Body of pancreas (tissue), 4 donors: ENCODE measurements at regions not wholly inside any gene's neighbourhood (a gene's known extent, or its start where the extent isn't known, plus 50 kb on each side); places are given as distances from the start of the nearest gene placed in this dataset.
A peak's percentile ranks its signal among the peaks of the same experiment; 100 is the strongest.

ENCODE experiments used
- ATAC-seq: fragments of 150-250 bp; one replicate; pipeline ENCODE4 v1.9.1; 2016
- DNase-seq, 4 donors: peaks; one replicate each; pipeline ENCODE4 v3.0.0-alpha.2; 2019
- H3K27ac ChIP-seq, 4 donors: fragments of 200-600 bp; sonication (generic); 1 replicate in 3 of 4; 2 replicates in 1 of 4; pipeline versions ENCODE4 v1.5.1 to v1.6.1; 2016 to 2019; ENCODE audit warnings: mild to moderate bottlenecking in 1 of 4, mixed read lengths in 1 of 4, moderate library complexity in 1 of 4
- H3K27me3 ChIP-seq, 2 donors: fragments of 200-600 bp; sonication (generic); one replicate each; pipeline ENCODE4 v1.6.0; 2016; ENCODE audit warnings: mild to moderate bottlenecking in 1 of 2
- H3K36me3 ChIP-seq, 2 donors: fragments of 200-600 bp; sonication (generic); replicated peaks in 1 of 2; 2 replicates each; pipeline ENCODE4 v1.5.1; 2016; ENCODE audit warnings: low read depth in 2 of 2; ENCODE audit not compliant: insufficient read depth in 1 of 2
- H3K4me1 ChIP-seq: fragments of 200-600 bp; sonication (generic); one replicate; pipeline ENCODE4 v1.6.0; 2016
- H3K4me3 ChIP-seq, 2 donors: fragments of 200-600 bp; sonication (generic); 1 replicate in 1 of 2; 2 replicates in 1 of 2; pipeline ENCODE4 v1.5.1; 2016 to 2019
- H3K9me3 ChIP-seq, 3 donors: fragments of 200-600 bp; sonication (generic); 1 replicate in 2 of 3; 2 replicates in 1 of 3; pipeline ENCODE4 v1.5.1; 2016
- POLR2A ChIP-seq, 3 donors: fragments of 450-650 bp; IDR thresholded peaks; one replicate each; pipeline ENCODE4 v1.6.1; 2016; ENCODE audit warnings: antibody characterized with exemption in 3 of 3, mild to moderate bottlenecking in 2 of 3
- WGBS, 2 donors: methylation state at CpG; one replicate each; pipeline ENCODE4 v1.1.5; 2017; 5-methylcytosine and 5-hydroxymethylcytosine counted together
- intact Hi-C: fragments of 100-400 bp; cut with DNase I; formaldehyde crosslinking; loops from one replicate; pipeline ENCODE4 v1.15.1; 2023
- TF ChIP-seq, protein P1 (sequence below), 7 experiments: fragments of 450-650 bp in 4 of 7; fragments of 200-600 bp in 3 of 7; sonication (generic) in 3 of 7; IDR thresholded peaks; one replicate each; pipeline ENCODE4 v1.5.1; 2016 to 2019; ENCODE audit warnings: antibody characterized with exemption in 7 of 7

DNA sequence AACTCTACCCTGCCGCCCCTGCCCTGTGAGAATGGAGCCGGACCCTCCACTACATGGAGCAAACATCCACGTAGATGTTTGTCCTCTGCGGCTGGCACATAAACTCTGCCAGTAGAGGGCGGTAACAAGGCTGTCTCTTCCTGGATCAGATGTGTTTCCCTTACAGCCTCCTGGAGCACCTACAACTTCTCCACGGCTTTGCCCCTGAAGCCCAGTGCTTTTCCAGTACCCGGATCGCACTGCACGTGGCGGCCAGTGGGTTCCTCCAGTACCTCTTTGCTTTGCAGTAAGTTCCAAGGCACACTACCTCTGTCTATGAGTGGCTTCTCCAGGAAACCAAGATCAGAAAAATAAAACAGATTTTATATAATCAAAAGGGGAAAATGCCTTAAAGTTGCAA, 651.3 kb downstream of the DCDC2C start:
- peak; percentile 24 to 58 (median 44) for DNase-seq

DNA sequence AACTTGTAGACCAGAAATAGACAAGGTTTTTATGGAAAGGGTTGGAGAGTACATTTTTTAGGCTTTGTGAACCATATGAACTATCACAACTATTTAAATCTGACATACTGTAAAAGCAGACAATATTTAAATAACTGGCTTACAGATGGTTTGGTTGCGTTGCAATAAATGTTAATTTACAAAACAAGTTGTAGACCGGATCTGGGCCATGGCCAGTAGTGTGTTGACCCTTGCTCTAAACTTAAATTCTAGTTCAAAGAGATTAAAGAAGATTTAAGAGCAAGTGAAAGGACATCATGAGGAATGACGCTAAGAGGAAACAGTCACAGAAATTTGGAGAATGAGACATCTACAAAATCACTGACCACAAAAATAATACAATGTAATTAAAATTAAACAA, 652.7 kb downstream of the DCDC2C start:
- H3K9me3 ChIP-seq = no peaks in the 10 kb centered on the region
- intact Hi-C loops = no loop called here
- no peak overlapping the region for H3K4me3 ChIP-seq
- H3K36me3 ChIP-seq = no peaks in the 10 kb centered on the region
- no peaks in the 10 kb centered on the region for H3K4me1 ChIP-seq
- TF ChIP-seq POLR2A (IDR thresholded peaks at IDR 0.05) = no peak
- TF ChIP-seq, protein P1, sequence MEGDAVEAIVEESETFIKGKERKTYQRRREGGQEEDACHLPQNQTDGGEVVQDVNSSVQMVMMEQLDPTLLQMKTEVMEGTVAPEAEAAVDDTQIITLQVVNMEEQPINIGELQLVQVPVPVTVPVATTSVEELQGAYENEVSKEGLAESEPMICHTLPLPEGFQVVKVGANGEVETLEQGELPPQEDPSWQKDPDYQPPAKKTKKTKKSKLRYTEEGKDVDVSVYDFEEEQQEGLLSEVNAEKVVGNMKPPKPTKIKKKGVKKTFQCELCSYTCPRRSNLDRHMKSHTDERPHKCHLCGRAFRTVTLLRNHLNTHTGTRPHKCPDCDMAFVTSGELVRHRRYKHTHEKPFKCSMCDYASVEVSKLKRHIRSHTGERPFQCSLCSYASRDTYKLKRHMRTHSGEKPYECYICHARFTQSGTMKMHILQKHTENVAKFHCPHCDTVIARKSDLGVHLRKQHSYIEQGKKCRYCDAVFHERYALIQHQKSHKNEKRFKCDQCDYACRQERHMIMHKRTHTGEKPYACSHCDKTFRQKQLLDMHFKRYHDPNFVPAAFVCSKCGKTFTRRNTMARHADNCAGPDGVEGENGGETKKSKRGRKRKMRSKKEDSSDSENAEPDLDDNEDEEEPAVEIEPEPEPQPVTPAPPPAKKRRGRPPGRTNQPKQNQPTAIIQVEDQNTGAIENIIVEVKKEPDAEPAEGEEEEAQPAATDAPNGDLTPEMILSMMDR (IDR thresholded peaks at IDR 0.05) = no peak
- no peak overlapping the region for H3K27ac ChIP-seq
- ATAC-seq (no peak), DNase-seq (no peak)
- WGBS, 2 donors = 56 to 64% methylated on average over 3 of the region's 3 CpGs
- no peaks in the 10 kb centered on the region for H3K27me3 ChIP-seq

More for the DNA sequence above, 651.3 kb downstream of the DCDC2C start:
- no peaks in the 10 kb centered on the region for H3K27me3 ChIP-seq
- TF ChIP-seq, protein P1 (IDR thresholded peaks at IDR 0.05) = peak; percentile 20 to 50 (median 43)
- TF ChIP-seq POLR2A (IDR thresholded peaks at IDR 0.05) = no peak
- no peaks in the 10 kb centered on the region for H3K9me3 ChIP-seq
- H3K4me3 ChIP-seq = no peak overlapping the region
- no peak overlapping the region for H3K27ac ChIP-seq
- no peaks in the 10 kb centered on the region for H3K36me3 ChIP-seq
- intact Hi-C loops = no loop called here
- no peaks in the 10 kb centered on the region for H3K4me1 ChIP-seq
- 35 to 41% methylated on average over 10 of the region's 10 CpGs for WGBS, 2 donors
- no peak for ATAC-seq

DNA sequence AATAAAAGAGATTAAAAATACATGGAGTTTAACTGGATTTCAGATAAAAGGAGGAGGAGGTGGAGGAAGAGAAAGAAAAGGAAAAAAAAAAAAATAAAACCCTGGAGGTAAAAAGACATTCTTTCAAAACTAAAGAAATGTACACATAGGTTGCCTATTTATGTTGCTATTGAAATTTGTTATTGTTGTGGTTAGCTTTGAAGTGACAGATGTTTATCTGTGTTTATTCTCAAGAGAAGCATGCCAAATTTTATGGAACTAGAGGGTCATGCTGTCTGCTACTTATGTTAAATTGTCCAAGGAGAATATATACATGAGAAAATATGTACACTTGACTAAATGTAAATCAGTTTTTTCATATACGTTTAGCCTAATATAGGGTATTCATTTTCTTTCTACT, 653.2 kb downstream of the DCDC2C start:
- no peaks in the 10 kb centered on the region for H3K9me3 ChIP-seq
- WGBS, 2 donors = 57 to 65% methylated on average over 1 of the region's 1 CpG
- ATAC-seq (no peak), DNase-seq (no peak)
- no peak overlapping the region for H3K4me3 ChIP-seq
- H3K4me1 ChIP-seq = no peaks in the 10 kb centered on the region
- TF ChIP-seq, protein P1 (IDR thresholded peaks at IDR 0.05) = no peak
- TF ChIP-seq POLR2A (IDR thresholded peaks at IDR 0.05) = no peak
- intact Hi-C loops = no loop called here
- no peaks in the 10 kb centered on the region for H3K36me3 ChIP-seq
- no peak overlapping the region for H3K27ac ChIP-seq
- no peaks in the 10 kb centered on the region for H3K27me3 ChIP-seq

- intact Hi-C loops = no loop called here
- Histone ChIP-seq H3K4me1 (no peaks in the 10 kb centered on the region), H3K36me3 (no peaks in the 10 kb centered on the region), H3K27ac (no peak overlapping the region), H3K9me3 (no peaks in the 10 kb centered on the region), H3K27me3 (no peaks in the 10 kb centered on the region), H3K4me3 (no peak overlapping the region)
- ATAC-seq (no peak), DNase-seq (no peak)
- 58 to 63% methylated on average over 8 of the region's 8 CpGs for WGBS, 2 donors
- TF ChIP-seq POLR2A (IDR thresholded peaks at IDR 0.05) = no peak
- TF ChIP-seq, protein P1 (IDR thresholded peaks at IDR 0.05) = no peak
These were observed 653.7 kb downstream of the DCDC2C start for GRCh38 chr2:4357121-4357520.

GRCh38 chr2:4358837-4359236, 655.5 kb downstream of the DCDC2C start:
- H3K36me3 ChIP-seq = no peaks in the 10 kb centered on the region
- no peaks in the 10 kb centered on the region for H3K4me1 ChIP-seq
- DNase-seq (no peak), ATAC-seq (no peak)
- H3K27me3 ChIP-seq = no peaks in the 10 kb centered on the region
- intact Hi-C loops = no loop called here
- WGBS, 2 donors = 28 to 32% methylated on average over 5 of the region's 5 CpGs
- TF ChIP-seq POLR2A (IDR thresholded peaks at IDR 0.05) = no peak
- no peak overlapping the region for H3K4me3 ChIP-seq
- no peak overlapping the region for H3K27ac ChIP-seq
- H3K9me3 ChIP-seq = no peaks in the 10 kb centered on the region
